ENCODE measurements at regions not wholly inside any gene's neighbourhood (a gene's known extent, or its start where the extent isn't known, plus 50 kb on each side); places are given as distances from the start of the nearest gene placed in this dataset.

DNA sequence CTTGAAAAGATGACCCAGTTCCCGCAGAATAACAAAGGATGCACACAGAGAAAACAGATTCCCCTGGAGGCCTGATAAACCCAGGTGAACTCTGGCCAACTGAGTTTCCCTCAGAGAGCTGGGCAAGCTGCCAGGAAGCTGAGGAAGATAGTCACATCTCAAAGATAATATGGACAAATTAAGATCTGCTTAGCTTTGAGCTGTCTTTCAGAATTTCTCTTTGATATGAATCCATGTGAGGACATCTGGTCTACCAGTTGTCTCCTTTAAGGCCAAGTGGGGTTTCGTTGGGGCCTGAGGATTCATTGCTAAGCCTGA is 59.5 kb downstream of the ID4 start:
- TF ChIP-seq, protein P1, sequence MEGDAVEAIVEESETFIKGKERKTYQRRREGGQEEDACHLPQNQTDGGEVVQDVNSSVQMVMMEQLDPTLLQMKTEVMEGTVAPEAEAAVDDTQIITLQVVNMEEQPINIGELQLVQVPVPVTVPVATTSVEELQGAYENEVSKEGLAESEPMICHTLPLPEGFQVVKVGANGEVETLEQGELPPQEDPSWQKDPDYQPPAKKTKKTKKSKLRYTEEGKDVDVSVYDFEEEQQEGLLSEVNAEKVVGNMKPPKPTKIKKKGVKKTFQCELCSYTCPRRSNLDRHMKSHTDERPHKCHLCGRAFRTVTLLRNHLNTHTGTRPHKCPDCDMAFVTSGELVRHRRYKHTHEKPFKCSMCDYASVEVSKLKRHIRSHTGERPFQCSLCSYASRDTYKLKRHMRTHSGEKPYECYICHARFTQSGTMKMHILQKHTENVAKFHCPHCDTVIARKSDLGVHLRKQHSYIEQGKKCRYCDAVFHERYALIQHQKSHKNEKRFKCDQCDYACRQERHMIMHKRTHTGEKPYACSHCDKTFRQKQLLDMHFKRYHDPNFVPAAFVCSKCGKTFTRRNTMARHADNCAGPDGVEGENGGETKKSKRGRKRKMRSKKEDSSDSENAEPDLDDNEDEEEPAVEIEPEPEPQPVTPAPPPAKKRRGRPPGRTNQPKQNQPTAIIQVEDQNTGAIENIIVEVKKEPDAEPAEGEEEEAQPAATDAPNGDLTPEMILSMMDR (IDR thresholded peaks at IDR 0.05), result no peak
- TF ChIP-seq EZH2 (IDR thresholded peaks at IDR 0.05), result no peak
